Psoas muscle (tissue), 7 donors: ENCODE measurements at regions not wholly inside any gene's neighbourhood (a gene's known extent, or its start where the extent isn't known, plus 50 kb on each side); places are given as distances from the start of the nearest gene placed in this dataset.

Experiments
- ATAC-seq, 4 donors: fragments of 200-7000 bp; cut with Tn5 transposase; one replicate each; pipeline ENCODE4 v1.9.1; 2020; ENCODE audit warnings: moderate library complexity in 3 of 4, mild to moderate bottlenecking in 2 of 4
- DNase-seq, 2 donors: peaks; one replicate each; pipeline ENCODE4 v3.0.0-alpha.2; 2020
- H3K27ac ChIP-seq: fragments of 200-600 bp; one replicate; pipeline ENCODE4 v1.8.0; 2022
- H3K27me3 ChIP-seq, 3 donors: fragments of 200-600 bp in 1 of 3; one replicate each; pipeline versions ENCODE4 v1.6.1 to v1.8.0; 2013 to 2022; ENCODE audit warnings: low read length in 2 of 3, mild to moderate bottlenecking in 2 of 3, moderate library complexity in 1 of 3; ENCODE audit not compliant: insufficient read depth in 3 of 3
- H3K36me3 ChIP-seq, 2 donors: fragments of 200-600 bp in 1 of 2; one replicate each; pipeline versions ENCODE4 v1.6.1 to v1.8.0; 2013 to 2022; ENCODE audit warnings: low read depth in 1 of 2, mild to moderate bottlenecking in 1 of 2, moderate library complexity in 1 of 2; ENCODE audit not compliant: insufficient read depth in 1 of 2
- H3K4me1 ChIP-seq: fragments of 200-600 bp; one replicate; pipeline ENCODE4 v1.8.0; 2022
- H3K4me3 ChIP-seq: fragments of 200-600 bp; one replicate; pipeline ENCODE4 v1.8.0; 2022; ENCODE audit warnings: mild to moderate bottlenecking
- H3K9me3 ChIP-seq: fragments of 200-600 bp; one replicate; pipeline ENCODE4 v1.8.0; 2022
- CTCF ChIP-seq: fragments of 200-600 bp; IDR thresholded peaks from one replicate; pipeline ENCODE4 v1.8.0; 2022; ENCODE audit warnings: antibody characterized with exemption
- WGBS, 3 donors: extraction: QIAGEN DNeasy Blood & Tissue Kit; methylation state at CpG; one replicate each; pipeline versions ENCODE4 v1.1.6 to v1.1.7; 2013; 5-methylcytosine and 5-hydroxymethylcytosine counted together
- intact Hi-C, 2 donors: fragments of 100-400 bp; cut with DNase I; formaldehyde crosslinking; loops; one replicate each; pipeline versions ENCODE4 v1.11.0 to v1.14.2; 2022
- donor health status: healthy with polysubstance abuse.
- donor health status: DM: no; HTN: no; CAD: no; lungs with moderate emphysema.
- donor health status: Bipolar disorder and iron deficiency.
- donor health status: healthy.
- donor health status: DM: yes; HTN: yes; CAD: no.
- donor health status: DM: no; HTN: no; CAD: no.
- donor health status: DM: yes; HTN: yes; CAD: no.

DNA sequence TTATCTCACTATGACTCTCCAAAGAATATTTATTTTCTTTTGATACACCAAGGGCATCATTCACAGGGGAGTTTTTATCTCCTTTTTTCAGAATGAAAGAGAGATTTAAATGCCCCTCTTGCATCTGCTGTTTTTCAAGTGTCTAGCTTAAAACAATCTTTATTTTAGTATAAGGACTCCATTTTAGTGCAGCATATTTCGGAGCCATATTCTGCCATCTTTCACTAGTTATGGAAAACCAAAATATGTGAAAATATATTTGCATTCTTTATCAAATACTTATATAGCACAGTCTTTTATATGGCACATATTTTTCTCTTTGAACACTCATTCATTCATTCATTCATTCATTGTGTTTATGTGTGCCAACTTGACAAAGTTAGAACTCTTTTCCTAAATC is 1130.2 kb downstream of the SLITRK5 start:
- Histone ChIP-seq H3K27ac (no peak overlapping the region), H3K36me3 (no peaks in the 10 kb centered on the region), H3K27me3 (no peaks in the 10 kb centered on the region), H3K4me3 (no peak overlapping the region), H3K4me1 (no peaks in the 10 kb centered on the region), H3K9me3 (no peaks in the 10 kb centered on the region)
- ATAC-seq, result no peak
- WGBS, 3 donors, result 84 to 94% (median 92%) methylated on average over 1 of the region's 1 CpG
- DNase-seq, result no peak
- intact Hi-C loops, result no loop called here
- no peak for TF ChIP-seq CTCF

- Histone ChIP-seq H3K27ac (no peak overlapping the region), H3K4me3 (no peak overlapping the region), H3K36me3 (no peaks in the 10 kb centered on the region), H3K27me3 (no peaks in the 10 kb centered on the region), H3K4me1 (no peaks in the 10 kb centered on the region), H3K9me3 (no peaks in the 10 kb centered on the region)
- no peak for TF ChIP-seq CTCF
- DNase-seq, result no peak
- intact Hi-C loops, result no loop called here
- WGBS, 3 donors, result 73 to 81% (median 80%) methylated on average over 2 of the region's 2 CpGs
- ATAC-seq, result no peak
Observed at GRCh38 chr13:88802886-88803285, 1131.7 kb downstream of the SLITRK5 start.

GRCh38 chr13:88806438-88806837 is 1135.3 kb downstream of the SLITRK5 start:
- Histone ChIP-seq H3K27ac (no peak overlapping the region), H3K9me3 (no peaks in the 10 kb centered on the region), H3K36me3 (no peaks in the 10 kb centered on the region), H3K4me1 (no peaks in the 10 kb centered on the region), H3K4me3 (no peak overlapping the region), H3K27me3 (no peaks in the 10 kb centered on the region)
- intact Hi-C loops, result no loop called here
- no peak for DNase-seq
- no peak for TF ChIP-seq CTCF
- ATAC-seq, result no peak
- 92 to 100% (median 93%) methylated on average over 1 of the region's 1 CpG for WGBS, 3 donors

GRCh38 chr13:88817560-88817959 is 1146.4 kb downstream of the SLITRK5 start:
- Histone ChIP-seq H3K36me3 (no peaks in the 10 kb centered on the region), H3K4me1 (no peaks in the 10 kb centered on the region), H3K27ac (no peak overlapping the region), H3K4me3 (no peak overlapping the region), H3K9me3 (no peaks in the 10 kb centered on the region), H3K27me3 (no peaks in the 10 kb centered on the region)
- no peak for TF ChIP-seq CTCF
- intact Hi-C loops, result no loop called here
- WGBS, 3 donors, result 87 to 91% (median 89%) methylated on average over 2 of the region's 2 CpGs
- ATAC-seq, result no peak
- no peak for DNase-seq

DNA sequence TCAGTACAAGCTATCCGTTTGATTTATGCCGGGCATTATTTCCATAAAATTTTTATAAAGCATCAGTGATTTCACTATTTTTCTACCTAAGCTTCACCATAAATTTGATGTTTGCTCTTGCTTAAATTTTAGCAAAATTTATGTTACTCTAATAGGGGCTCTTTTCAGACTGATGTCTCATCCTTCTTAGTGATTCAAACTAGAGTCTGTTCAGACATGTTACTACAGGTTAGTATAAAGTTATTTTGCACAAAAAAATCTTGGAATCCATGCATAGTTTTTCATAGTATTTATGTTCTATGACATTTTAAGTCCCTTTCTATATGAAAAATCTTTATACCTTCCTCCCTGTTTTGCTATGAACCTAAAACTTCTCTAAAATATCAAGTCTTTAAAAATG is 1151.9 kb downstream of the SLITRK5 start:
- 75 to 82% (median 78%) methylated on average over 2 of the region's 2 CpGs for WGBS, 3 donors
- TF ChIP-seq CTCF, result no peak
- Histone ChIP-seq H3K36me3 (no peaks in the 10 kb centered on the region), H3K4me1 (no peaks in the 10 kb centered on the region), H3K27ac (no peak overlapping the region), H3K9me3 (peaks cover 8% of the 10 kb centered on the region), H3K4me3 (no peak overlapping the region), H3K27me3 (no peaks in the 10 kb centered on the region)
- intact Hi-C loops, result no loop called here
- DNase-seq, result no peak
- no peak for ATAC-seq
